ENCODE measurements at regions not wholly inside any gene's neighbourhood (a gene's known extent, or its start where the extent isn't known, plus 50 kb on each side); places are given as distances from the start of the nearest gene placed in this dataset.
A peak's percentile ranks its signal among the peaks of the same experiment; 100 is the strongest.

GRCh38 chr13:74084375-74084935, 49.7 kb downstream of the KLF12 start:
- no peaks in the 10 kb centered on the region for H3K27me3 Mint-ChIP-seq
- peaks cover 29% of the 10 kb centered on the region for H3K36me3 Mint-ChIP-seq (ENCODE audit: low read depth)
- peak overlapping the region; percentile 80 for H3K27ac Mint-ChIP-seq
- peaks cover 82% of the 10 kb centered on the region for H3K4me1 Mint-ChIP-seq (ENCODE audit: low read depth)
- H3K9me3 Mint-ChIP-seq = no peaks in the 10 kb centered on the region
- H3K4me3 Mint-ChIP-seq = peak overlapping the region; percentile 38

DNA sequence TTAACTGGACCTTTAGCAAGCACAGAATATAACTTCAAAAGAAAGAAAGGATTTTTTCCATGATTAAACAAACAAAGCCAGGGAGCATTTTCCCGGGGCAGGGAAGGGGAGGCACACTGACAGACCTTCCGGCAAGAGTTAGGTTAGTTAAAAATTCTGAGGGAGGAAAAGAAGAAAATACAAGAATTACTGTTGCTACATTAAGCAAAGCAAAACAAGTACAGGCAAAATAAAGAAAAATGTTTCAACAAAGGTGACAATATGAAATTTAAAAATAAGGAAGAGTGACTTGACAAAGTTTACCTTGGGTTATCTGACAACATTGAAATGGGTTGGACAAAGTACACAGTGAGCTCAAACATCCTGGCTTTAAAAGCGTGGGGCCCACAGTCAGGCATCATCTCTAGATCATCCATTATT, 51.5 kb downstream of the KLF12 start:
- no peaks in the 10 kb centered on the region for H3K27me3 Mint-ChIP-seq
- H3K9me3 Mint-ChIP-seq = no peaks in the 10 kb centered on the region
- H3K27ac Mint-ChIP-seq = peak overlapping the region; percentile 57
- no peak overlapping the region for H3K4me3 Mint-ChIP-seq
- peaks cover 37% of the 10 kb centered on the region for H3K36me3 Mint-ChIP-seq (ENCODE audit: low read depth)
- H3K4me1 Mint-ChIP-seq (ENCODE audit: low read depth) = peaks cover 75% of the 10 kb centered on the region

- peaks cover 30% of the 10 kb centered on the region for H3K36me3 Mint-ChIP-seq (ENCODE audit: low read depth)
- H3K27me3 Mint-ChIP-seq = no peaks in the 10 kb centered on the region
- H3K9me3 Mint-ChIP-seq = no peaks in the 10 kb centered on the region
- peaks cover 74% of the 10 kb centered on the region for H3K4me1 Mint-ChIP-seq (ENCODE audit: low read depth)
- no peak overlapping the region for H3K4me3 Mint-ChIP-seq
- H3K27ac Mint-ChIP-seq = no peak overlapping the region
Measured at GRCh38 chr13:74080762-74081161, 53.4 kb downstream of the KLF12 start.

- H3K36me3 Mint-ChIP-seq (ENCODE audit: low read depth) = peaks cover 30% of the 10 kb centered on the region
- peaks cover 73% of the 10 kb centered on the region for H3K4me1 Mint-ChIP-seq (ENCODE audit: low read depth)
- H3K4me3 Mint-ChIP-seq = no peak overlapping the region
- H3K27me3 Mint-ChIP-seq = no peaks in the 10 kb centered on the region
- peaks cover 3% of the 10 kb centered on the region for H3K9me3 Mint-ChIP-seq
- H3K27ac Mint-ChIP-seq = no peak overlapping the region
Measured at GRCh38 chr13:74077792-74078191, 56.4 kb downstream of the KLF12 start.

- H3K27me3 Mint-ChIP-seq = no peaks in the 10 kb centered on the region
- peaks cover 27% of the 10 kb centered on the region for H3K36me3 Mint-ChIP-seq (ENCODE audit: low read depth)
- no peak overlapping the region for H3K27ac Mint-ChIP-seq
- no peak overlapping the region for H3K4me3 Mint-ChIP-seq
- H3K4me1 Mint-ChIP-seq (ENCODE audit: low read depth) = peaks cover 70% of the 10 kb centered on the region
- peaks cover 4% of the 10 kb centered on the region for H3K9me3 Mint-ChIP-seq
Measured at GRCh38 chr13:74077375-74077774, 56.8 kb downstream of the KLF12 start.

DNA sequence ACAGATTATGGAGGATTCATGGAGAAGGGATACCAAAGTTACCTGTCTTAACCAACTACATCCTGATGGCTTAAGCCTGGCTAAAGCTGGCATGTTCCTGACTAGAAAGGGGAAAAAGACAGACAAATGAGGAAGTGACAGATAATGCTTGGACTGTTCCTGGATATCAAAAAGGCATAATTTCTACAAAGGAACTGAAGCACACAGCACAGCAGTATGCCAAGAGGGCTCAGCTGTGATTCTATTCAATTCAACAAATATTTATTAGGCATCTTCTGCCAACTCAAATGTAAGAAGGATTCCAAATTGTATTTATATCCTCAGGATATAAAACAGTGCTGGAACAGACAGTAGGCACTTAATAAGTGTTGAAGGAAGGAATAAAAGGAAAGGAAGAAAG, 59.5 kb downstream of the KLF12 start:
- Mint-ChIP-seq H3K9me3 (peaks cover 4% of the 10 kb centered on the region), H3K36me3 (ENCODE audit: low read depth) (peaks cover 16% of the 10 kb centered on the region), H3K4me1 (ENCODE audit: low read depth) (peaks cover 66% of the 10 kb centered on the region), H3K27me3 (no peaks in the 10 kb centered on the region), H3K4me3 (no peak overlapping the region), H3K27ac (no peak overlapping the region)

GRCh38 chr13:74073274-74073673, 60.9 kb downstream of the KLF12 start:
- Mint-ChIP-seq H3K27ac (no peak overlapping the region), H3K36me3 (ENCODE audit: low read depth) (peaks cover 12% of the 10 kb centered on the region), H3K4me3 (no peak overlapping the region), H3K9me3 (peaks cover 4% of the 10 kb centered on the region), H3K4me1 (ENCODE audit: low read depth) (peaks cover 74% of the 10 kb centered on the region), H3K27me3 (no peaks in the 10 kb centered on the region)

DNA sequence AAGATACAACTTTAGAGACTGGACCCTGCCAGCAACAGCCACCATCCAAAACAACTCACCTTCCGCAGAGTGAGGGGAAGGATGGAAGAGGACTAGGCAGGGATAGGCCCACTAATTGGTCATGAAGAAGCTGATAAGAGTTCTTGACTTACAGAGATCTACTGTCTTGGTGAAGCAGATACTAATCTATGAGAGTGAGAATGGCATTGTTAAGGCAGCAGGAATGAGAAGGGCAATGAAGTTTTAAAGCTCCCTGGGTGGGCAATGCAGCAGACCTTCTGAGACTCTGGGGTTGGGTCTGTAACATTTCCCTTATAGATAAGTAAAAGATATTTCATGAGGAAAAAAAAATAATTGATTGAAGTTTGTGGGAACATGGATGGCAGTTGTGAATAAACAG, 63.7 kb downstream of the KLF12 start:
- Mint-ChIP-seq H3K4me1 (ENCODE audit: low read depth) (peaks cover 67% of the 10 kb centered on the region), H3K4me3 (peak overlapping the region; percentile 40), H3K27me3 (no peaks in the 10 kb centered on the region), H3K36me3 (ENCODE audit: low read depth) (peaks cover 12% of the 10 kb centered on the region), H3K9me3 (peaks cover 4% of the 10 kb centered on the region), H3K27ac (peak overlapping the region; percentile 71)

DNA sequence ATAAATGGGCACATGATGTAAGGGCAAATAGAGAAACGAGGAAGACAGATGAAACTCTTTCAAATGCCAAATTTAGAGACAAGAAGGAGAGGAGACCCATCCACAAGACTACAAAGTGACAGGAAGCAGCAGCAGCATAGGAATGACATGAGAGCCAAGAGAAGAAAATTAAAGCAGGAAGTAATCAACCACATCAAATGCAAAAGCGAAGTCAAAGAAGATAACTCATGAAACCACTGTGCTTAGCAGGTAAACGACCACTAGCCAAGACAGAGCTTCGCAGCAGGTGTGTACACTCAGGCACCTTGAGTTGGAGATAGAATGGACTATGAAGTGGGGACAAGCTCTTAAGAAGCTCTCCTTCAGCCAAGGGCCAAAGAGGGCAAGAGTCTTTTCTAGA, 64.1 kb downstream of the KLF12 start:
- no peaks in the 10 kb centered on the region for H3K27me3 Mint-ChIP-seq
- H3K4me3 Mint-ChIP-seq = peak overlapping the region; percentile 40
- H3K9me3 Mint-ChIP-seq = peaks cover 4% of the 10 kb centered on the region
- H3K4me1 Mint-ChIP-seq (ENCODE audit: low read depth) = peaks cover 66% of the 10 kb centered on the region
- H3K27ac Mint-ChIP-seq = peak overlapping the region; percentile 71
- peaks cover 12% of the 10 kb centered on the region for H3K36me3 Mint-ChIP-seq (ENCODE audit: low read depth)

DNA sequence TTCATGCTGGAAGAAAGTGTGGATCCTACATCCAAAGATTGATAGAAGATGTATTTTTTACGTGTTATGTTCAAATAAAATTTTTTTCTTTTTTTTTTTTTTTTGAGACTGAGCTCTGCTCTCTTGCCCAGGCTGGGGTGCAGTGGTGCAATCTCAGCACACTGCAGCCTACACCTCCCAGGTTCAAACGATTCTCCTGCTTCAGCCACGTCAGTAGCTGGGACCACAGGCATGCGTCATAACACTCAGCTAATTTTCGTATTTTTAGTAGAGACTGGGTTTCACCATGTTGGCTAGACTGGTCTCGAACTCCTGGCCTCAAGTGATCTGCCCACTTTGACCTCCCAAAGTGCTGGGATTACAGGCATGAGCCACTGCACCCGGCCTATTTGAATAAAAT, 65.7 kb downstream of the KLF12 start:
- Mint-ChIP-seq H3K9me3 (peaks cover 4% of the 10 kb centered on the region), H3K27ac (no peak overlapping the region)

DNA sequence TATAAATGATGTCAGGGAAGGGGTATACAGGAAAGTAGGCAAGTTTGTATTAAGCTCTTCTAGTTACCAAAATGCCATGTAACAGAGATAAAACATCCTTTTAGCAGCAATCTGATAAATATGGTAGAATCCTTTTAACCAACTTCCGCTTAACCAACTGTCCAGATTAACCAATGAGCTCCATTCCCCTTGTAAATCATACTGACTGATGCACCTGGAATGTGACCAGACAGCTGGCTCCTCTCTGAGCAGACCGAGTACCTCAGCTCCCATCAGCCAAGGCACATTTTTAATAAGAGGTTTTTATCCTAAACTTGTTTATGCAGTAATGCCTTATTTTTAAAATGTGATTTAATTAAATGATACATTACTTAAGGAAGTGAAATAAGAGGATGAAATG, 66.4 kb downstream of the KLF12 start:
- Mint-ChIP-seq H3K27me3 (no peaks in the 10 kb centered on the region), H3K27ac (no peak overlapping the region), H3K36me3 (ENCODE audit: low read depth) (peaks cover 9% of the 10 kb centered on the region), H3K9me3 (peaks cover under 1% of the 10 kb centered on the region), H3K4me1 (ENCODE audit: low read depth) (peaks cover 68% of the 10 kb centered on the region), H3K4me3 (no peak overlapping the region)

More for the DNA sequence above, 65.7 kb downstream of the KLF12 start:
- Mint-ChIP-seq H3K4me3 (no peak overlapping the region), H3K27me3 (no peaks in the 10 kb centered on the region), H3K36me3 (ENCODE audit: low read depth) (peaks cover 12% of the 10 kb centered on the region), H3K4me1 (ENCODE audit: low read depth) (peaks cover 67% of the 10 kb centered on the region)

GRCh38 chr13:74066937-74067336, 67.3 kb downstream of the KLF12 start:
- Mint-ChIP-seq H3K36me3 (ENCODE audit: low read depth) (peaks cover 8% of the 10 kb centered on the region), H3K4me1 (ENCODE audit: low read depth) (peaks cover 75% of the 10 kb centered on the region), H3K4me3 (no peak overlapping the region), H3K9me3 (no peaks in the 10 kb centered on the region), H3K27ac (no peak overlapping the region), H3K27me3 (no peaks in the 10 kb centered on the region)

DNA sequence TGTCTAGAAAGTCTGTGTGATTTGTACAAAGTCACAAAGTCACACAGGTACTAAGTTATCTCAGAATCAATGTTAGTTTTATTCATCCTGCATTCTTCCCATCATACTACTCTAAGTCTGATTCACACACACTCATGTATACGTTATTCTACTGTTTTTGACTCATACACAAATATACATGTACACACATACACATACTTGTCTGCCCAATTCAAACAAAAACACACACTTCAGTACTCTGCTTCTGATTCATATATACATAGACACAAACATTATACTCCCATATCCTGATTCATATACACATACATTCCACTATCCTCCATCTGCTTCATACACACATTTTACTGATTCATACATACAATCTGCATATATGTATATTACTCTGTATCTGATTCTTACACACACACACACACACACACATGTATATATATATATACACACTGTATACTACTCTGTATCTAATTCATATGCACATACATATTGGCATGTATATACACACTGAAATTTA, 69.3 kb downstream of the KLF12 start:
- Mint-ChIP-seq H3K9me3 (peaks cover 6% of the 10 kb centered on the region), H3K4me1 (ENCODE audit: low read depth) (peaks cover 83% of the 10 kb centered on the region), H3K27ac (peak overlapping the region; percentile 10), H3K4me3 (no peak overlapping the region), H3K27me3 (no peaks in the 10 kb centered on the region), H3K36me3 (ENCODE audit: low read depth) (peaks cover 17% of the 10 kb centered on the region)

DNA sequence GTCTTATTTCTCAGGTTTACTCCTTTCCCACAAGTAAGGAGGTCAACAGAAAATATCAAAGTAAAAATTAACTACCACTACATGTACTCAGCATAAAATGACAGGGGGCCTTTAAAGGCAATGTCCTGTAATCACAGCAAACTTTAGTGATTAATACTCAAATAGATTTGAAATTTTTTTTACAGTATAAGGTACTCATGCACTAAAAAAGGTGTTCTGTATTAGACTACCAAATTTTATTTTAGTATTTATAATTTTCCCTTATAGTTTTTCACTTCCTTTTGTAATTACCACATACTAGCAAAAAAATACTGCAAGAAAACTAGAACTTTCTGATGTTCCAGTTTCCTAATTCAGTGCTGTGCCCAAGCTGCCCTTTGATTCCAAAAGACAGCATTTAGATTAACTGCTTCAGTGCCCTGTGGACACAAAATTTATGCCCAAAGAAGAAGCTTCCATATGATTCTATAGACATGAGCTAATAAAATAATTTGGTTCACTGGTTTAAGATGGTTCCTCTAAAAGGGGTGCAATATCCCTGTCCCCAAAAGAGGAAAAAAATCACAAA, 70.6 kb downstream of the KLF12 start:
- peak overlapping the region; percentile 89 for H3K27ac Mint-ChIP-seq
- H3K4me3 Mint-ChIP-seq = peak overlapping the region; percentile 79

GRCh38 chr13:74062933-74063332, 71.3 kb downstream of the KLF12 start:
- Mint-ChIP-seq H3K4me3 (peak overlapping the region; percentile 79), H3K4me1 (ENCODE audit: low read depth) (peaks cover 80% of the 10 kb centered on the region), H3K9me3 (peaks cover 8% of the 10 kb centered on the region), H3K27me3 (no peaks in the 10 kb centered on the region), H3K27ac (peak overlapping the region; percentile 89), H3K36me3 (ENCODE audit: low read depth) (peaks cover 15% of the 10 kb centered on the region)

More for the DNA sequence above, 70.6 kb downstream of the KLF12 start:
- H3K36me3 Mint-ChIP-seq (ENCODE audit: low read depth) = peaks cover 17% of the 10 kb centered on the region
- H3K4me1 Mint-ChIP-seq (ENCODE audit: low read depth) = peaks cover 83% of the 10 kb centered on the region
- H3K9me3 Mint-ChIP-seq = peaks cover 8% of the 10 kb centered on the region
- H3K27me3 Mint-ChIP-seq = no peaks in the 10 kb centered on the region

Data from stimulated activated naive CD8-positive, alpha-beta T cell treated with anti-CD3 and anti-CD28 coated beads, Interleukin-15, Interleukin-2, amounts not matched to agents 100 ng/mL and 50 ng/mL, for 24 hours (primary cell).